GM21390 (cell line): ENCODE measurements at regions not wholly inside any gene's neighbourhood (a gene's known extent, or its start where the extent isn't known, plus 50 kb on each side); places are given as distances from the start of the nearest gene placed in this dataset.

Experiments
- ATAC-seq: cut with Tn5 transposase; IDR thresholded peaks from one replicate; pipeline ENCODE4 v1.9.1; 2021; ENCODE audit not compliant: unreplicated experiment

DNA sequence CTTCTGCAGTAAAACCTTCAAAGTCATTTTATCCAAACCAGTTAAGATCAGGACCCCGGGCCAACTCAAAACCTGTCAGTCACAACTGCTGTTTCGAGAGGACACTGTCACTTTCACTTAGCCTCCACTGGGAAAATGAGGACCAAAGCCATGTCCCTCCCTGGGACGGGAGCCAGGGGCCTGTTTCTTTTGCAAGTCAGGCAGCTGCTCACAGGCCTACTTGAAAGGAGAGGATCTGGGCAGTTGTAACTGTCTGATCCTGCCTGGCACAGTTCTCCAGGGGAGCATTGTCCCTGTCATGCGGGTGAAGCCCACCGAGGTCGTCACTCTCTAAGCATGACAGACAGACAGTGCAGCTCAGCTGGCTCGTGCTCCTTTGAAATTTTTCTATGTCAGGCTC is 276.2 kb downstream of the NPIPA8 start:
- ATAC-seq = no peak

DNA sequence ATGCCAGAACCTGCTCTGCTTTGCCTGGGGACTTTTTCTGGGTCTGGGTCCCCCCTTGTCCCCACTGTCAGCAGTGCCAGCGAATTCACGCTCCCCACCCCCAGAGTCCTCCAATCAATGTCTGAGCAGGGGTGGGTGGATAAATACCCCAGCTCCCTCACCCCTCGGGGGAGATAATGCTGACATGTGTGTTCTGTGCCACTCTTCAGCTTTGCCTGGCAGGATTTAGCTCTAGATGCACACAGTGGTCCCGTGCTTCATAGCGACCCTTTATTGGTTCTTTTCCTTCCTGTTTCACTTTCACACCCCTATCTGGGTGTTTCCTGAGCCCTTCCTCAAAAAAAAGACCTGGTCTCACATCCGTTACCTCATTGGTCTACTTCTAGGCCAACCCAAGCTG is 277.0 kb downstream of the NPIPA8 start:
- ATAC-seq = no peak

DNA sequence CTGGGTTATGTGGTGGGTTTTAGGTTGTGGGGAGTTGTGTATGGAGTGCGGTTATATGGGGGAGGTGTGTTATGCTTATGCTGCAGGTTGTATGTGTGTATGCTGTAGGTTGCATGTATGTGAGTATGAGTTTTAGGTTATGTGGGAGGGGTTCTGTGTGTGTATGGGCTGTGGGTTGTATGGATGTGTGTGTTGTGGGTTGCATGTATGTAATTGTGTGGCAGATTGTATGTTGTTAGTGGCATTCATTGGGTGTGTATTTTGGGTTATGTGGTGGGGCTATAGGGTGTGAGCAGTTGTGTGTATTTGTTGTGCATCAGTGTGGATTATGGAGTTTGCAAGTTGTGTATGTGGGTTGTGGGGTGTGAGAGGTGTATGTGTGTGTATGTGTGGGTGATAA is 277.4 kb downstream of the NPIPA8 start:
- no peak for ATAC-seq

DNA sequence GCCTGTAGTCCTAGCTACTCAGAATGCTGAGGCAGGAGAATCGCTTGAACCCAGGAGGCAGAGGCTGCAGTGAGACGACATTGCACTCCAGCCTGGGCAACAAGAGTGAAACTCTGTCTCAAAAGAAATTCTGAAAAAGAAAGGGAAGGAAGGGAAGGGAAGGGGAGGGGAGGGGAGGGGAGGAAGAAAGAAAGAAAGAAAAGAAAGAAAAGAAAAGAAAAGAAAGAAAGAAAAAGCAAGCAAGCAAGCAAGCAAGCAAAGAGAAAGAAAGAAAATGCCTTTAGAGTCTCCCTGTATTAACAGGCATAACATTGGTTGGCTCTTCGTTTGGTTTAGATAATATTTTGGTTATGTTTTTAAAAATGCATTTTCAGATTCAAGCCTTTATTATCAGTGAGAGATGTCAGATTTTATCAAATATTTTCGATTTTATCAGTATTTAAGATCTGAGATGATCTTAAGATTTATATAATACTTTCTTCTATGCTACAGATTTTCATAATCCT is 281.1 kb downstream of the NPIPA8 start:
- ATAC-seq = no peak

DNA sequence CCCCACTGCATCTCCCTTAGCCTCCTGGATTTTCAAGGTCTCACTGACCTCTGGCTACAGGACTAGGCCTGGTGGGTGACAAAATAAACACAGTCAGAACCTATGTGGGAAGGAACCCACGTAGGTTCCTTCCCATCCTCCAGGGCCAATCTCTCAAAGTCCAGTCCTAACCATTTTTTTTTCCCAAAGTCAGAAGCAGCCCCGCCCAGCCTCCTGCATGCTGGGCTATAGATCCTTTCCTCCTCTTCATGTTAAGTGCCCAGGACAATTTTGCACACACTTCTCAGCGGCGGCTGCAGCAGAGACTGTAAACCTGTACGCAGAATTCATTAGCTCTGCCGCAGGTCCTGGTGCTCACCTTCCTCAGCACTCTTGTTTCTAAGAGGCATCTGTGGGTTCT is 285.8 kb downstream of the NPIPA8 start:
- ATAC-seq = no peak

DNA sequence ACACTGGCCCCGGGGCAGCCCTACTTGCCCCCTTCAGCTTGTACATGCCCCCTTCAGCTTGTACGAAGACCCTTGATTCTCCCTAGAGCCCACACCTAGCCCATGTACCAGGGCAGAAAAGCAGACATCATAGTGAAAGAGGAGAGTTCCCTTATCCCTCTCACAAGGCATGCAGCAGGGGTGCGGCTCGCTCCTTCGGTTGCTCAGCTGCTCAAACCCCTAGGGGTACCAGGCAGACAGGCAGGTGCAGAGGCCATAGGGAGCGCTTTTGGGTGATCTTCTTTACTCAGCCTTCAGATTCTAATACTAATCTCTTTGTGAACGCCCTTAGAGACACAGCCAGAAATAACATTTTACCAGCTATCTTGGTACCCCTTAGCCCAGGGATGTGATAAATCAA is 286.3 kb downstream of the NPIPA8 start:
- ATAC-seq = no peak

DNA sequence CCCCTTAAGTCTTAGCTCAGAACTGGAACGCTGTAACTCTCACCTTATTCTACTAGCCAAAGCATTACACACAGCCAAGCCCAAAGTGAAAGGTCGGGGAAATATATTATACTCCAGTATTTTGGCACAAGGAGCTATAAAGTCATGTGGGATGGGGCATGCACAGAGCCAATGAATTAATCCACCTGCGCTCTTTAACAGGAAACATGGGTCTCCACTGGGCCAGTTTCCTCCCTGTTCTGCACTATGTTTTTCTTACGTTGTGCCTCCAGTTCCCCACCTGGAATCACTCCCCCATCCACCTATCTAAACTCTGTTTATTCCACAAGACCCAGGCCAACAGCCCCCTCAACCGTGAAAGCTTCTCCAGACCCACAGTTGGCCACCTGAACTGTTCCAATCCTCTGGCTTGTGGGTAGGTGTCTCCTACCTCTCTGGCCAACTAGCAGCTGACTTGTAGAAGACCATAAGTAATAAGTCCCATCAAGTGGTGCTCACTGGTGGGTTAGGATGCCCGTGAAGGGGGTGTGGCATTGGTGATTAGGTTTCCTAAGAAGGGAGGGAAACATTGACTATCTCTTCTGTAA is 286.9 kb downstream of the NPIPA8 start:
- no peak for ATAC-seq

DNA sequence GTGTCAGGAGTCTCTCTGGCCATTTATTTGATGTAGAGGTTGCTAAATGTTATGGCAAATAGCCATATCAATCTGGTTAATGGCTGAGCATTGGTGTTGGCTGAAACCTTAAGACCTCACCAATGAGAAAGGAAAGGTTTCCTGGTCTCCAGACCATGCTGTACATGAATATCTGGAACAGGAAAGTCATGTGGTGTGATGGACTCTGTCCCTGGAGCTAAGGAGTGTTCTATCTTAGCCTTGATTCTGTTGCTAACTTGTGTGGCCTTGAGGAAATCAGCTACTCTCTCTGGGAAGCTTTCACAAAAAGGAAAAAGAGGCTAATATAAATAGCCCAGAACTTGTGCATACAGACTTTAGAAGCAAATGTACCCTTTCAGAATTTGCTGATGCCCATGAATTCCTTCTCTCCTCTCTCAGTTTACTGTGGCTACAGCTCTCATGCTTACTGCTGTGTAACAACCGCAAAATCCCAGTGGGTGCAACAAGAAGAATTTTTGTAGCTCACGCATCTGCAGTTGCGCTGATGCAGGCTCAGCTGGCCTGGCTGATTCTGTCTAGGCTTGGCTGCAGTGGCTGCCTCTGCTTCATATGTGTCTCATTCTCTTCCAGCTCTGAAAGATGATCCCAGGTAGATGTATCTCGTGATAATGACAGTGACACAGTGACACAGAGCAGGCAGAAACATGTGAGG is 287.5 kb downstream of the NPIPA8 start:
- no peak for ATAC-seq

DNA sequence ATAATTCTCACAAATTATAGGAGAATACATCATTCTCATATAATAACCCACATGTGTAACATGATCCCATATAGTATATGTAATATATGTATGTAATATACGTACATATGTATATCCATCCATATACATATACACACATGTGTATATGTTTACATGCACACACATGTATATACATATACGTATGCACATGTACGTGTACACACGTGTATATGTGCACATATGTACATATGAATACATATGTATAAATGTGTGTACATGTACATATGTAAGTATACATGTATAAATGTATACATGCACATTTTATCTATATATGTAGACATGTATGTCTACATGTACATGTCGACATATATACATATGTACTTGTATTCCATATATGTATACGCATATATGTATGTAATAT is 288.8 kb downstream of the NPIPA8 start:
- no peak for ATAC-seq

DNA sequence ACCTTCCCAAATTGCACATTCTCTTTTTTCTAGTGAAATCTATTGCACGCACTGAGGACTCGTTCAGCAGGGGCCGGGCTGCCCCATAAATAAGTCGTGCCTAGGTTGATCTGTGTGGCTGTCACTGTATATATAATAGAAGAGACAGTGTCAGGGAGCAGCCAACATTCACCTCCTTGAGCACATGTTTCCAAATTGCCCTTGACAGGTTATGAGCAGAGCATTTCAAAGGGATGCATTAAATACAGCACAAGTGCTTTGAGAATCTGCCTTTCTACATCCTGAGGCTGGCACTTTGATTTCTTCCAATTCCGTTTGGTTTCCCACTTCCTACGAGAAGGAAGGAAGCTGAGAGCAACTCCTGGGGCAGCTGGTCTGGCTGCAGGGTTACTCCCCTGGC is 291.2 kb downstream of the NPIPA8 start:
- no peak for ATAC-seq

DNA sequence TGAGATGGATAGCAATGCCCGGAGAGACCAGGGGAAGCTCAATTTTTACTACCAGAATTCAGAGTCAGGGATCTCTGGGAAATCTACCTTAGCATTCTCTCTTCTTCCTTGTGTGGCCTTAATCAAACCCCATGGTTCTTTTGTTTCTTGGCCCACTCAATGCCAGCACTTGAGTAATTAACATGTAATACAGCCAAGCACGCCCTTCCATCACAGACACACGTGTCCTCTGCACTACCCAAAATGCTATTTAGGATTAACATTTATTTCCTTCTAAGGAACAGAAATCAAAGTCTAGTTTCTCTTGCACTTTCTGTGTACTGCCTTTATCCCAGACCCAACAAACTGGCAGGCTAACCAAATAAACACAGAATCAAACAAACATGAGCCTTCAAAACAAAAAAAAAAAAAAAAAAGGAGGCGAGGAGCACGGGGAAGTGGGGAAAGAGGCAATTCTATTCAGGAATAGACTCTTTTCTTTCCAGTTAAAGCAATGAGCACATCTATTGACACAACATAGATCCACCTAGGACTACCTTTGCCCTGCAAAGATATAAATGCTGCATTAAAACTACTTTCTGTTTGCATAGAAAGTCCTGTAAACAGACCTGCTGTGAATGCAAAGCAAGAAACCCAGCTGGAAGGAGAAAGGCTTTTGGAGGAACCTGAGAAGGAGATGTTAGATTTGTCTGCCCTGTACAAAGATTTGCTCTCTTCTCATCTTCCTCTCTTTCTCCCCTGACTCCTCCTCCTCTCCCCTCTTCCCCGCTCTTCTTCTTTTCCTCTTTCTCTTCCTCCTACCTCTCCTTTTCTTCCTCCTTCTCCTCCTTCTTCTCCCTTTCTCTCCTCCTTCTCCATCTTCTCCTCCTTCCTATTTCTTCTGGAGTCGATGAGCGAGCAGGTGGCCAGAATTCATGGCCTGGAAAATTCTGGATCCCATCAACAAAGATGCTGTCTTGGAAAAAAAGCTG is 294.4 kb downstream of the NPIPA8 start:
- no peak for ATAC-seq

DNA sequence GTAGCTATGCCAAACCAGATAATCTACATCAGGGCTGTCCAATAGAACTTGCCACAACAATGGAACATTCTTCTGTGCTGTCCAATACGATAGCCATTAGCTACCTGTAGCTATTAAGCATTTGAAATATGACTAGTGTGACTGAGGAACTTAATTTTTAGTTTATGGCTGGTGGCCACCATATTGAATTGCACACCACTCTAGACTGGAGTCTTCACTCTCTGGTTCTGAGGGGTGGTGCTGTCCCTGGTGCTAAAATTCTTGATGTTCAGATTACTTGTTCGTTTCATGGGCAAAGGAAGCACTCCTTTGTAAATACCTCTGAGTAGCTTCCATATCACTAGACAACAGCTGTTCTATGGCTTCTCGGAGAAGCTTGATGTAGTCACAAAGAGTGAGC is 296.6 kb downstream of the NPIPA8 start:
- no peak for ATAC-seq

DNA sequence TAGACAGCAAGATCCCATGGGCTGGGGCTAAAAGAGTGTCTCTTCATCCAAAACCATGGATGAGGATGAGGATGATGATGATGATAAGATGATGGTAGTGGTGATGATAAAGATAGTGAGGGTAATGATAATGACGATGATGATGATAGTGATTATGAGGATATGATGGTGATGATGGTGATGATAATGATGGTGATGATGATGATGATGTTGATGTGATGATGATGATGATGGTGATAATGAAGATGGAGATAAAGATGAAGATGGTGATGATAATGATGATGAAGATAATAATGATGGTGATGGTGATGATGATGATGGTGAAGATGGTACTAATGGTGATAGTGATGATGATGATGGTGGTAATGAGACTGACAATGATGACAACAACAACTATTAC is 299.5 kb downstream of the NPIPA8 start:
- no peak for ATAC-seq

DNA sequence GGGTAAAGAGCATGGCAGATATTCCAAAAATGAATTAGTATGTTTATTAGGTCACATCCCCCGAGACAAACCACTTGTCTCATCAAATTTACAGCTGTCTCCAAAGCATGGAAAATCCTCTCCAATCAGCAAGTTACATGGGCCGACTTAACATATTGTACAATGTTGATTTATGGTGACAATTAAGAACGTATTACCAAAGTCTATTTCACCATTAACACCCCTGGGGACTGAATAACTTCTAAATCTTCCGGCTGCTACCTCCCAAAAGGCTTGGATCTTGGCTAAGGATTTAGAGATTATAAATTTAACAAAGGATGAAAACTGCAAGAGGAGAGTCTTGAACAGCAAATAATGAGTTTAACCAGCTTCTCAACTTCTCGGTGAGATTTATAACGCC is 311.9 kb downstream of the NPIPA8 start:
- no peak for ATAC-seq

DNA sequence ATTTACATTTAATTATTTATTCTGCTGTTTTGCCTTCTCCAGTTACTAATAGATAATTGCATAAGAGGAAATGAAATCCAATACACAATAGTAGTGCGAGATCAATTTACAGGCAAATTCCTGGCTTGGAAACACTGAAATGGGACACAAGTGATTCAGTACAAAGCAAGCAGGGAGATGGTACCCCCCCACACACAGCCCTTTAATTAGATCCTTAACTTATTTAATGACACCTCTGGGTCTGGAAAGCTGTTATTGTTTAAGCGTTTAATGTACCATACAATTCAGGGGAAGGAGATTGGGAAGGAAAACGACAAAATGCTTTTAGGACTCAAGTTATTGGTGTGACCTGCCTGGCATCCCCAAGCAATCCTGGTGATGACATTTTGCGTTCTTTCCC is 318.2 kb downstream of the NPIPA8 start:
- ATAC-seq = no peak

DNA sequence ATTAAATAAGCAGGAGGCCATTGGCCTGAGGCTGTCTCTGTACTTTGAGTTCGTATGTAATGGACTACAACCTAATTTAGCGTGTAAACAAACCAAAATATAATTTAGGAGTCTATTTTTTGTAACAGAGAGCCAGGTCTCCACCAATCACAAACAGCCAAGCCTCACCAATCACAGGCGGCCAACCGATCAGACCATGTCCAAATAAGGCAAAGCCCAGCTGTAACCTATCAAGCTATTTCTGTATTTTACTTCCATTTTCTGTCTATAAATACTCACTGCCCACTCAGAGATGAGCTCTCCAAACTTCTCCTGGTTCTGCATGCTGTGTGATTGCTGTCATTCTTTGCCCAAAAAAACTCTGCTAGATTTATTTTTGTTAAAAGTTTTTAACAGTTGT is 322.7 kb downstream of the NPIPA8 start:
- ATAC-seq = no peak

DNA sequence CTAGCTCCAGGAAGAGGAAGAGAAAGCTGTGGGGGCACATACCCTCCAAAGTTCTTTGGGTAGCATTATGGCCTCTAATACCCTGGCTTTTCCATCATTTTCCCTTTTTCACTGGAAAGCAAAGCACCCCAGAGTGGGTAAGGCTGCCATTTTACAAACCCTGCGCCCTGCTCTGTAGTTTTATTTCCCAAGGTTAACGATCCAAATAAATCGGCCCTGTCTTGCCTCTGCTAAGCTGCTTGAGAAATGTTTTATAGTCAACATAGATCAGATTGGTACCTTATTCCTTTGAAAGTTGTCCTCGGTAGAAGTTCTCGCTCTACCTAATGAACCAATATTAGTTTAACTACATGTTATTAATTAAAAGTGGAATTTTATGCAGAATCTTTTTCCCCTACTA is 328.2 kb downstream of the NPIPA8 start:
- ATAC-seq = no peak

DNA sequence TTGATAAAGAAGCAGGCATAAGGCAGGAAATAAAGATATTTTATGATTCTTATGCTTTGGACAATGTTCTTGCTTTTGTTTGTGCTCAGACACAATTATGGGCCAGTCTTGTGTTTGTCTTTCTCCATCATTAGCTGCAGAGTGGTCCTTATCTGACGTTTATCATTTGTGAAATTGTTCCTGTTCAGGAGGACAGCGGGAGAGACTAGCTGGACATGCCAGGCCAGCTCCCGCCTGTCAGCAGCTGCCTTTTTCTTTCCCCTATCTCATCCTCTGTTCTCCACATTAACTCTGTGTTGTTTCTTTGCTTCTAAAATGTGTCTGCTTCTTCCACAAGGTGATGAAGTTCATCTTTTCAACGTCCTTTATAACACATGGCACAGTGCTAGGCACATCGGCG is 333.5 kb downstream of the NPIPA8 start:
- no peak for ATAC-seq

DNA sequence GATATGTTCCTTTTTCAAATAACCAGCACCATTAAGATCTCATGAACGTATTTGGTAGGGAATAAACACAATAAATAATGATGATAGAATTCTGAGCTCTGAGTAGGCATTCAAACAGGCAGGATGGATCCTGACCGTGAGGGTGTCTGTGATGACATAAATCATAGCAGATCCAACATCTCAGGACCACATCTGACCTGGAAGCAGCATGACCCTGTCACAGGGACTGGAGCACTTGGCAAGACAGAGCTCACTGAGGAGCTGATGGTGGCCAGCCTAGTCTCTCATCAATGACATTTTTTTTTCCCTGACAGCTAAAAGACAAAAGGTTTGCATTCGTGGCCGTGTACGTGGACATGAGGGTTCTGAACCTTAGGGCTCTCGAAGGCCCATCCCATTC is 337.5 kb downstream of the NPIPA8 start:
- ATAC-seq = no peak

DNA sequence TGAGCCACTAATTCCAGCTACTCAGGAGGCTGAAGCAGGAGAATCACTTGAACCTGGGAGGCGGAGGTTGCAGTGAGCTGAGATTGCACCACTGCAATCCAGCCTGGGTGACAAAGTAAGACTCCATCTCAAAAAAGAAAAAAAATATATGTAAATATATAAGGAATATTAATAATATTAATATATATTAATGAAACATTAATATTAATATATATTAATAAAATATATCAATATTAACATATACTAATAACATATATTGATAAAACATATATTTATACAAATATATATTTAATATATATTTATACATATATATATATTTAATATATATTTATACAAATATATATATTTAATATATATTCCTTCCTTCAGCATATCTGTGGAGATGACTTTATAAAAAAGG is 338.0 kb downstream of the NPIPA8 start:
- ATAC-seq = no peak

DNA sequence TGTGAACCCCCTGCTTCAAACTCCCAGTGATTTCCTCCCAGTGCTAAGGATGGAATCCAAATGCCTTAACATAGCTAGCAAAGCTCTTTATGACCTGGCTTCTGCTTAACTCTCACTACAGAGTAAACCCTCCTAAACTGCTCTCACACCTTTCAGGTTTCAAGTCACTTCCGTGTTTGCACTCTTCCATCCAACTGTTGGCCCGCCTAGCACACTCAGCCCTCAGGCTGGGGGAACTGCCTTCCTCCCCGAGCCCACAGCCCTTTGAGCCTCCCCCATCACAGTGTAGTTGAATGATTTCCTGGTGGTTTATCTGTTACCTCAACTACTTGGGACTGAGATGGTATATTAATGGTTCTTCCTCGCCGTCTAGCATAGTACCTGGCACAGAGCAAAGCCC is 342.5 kb downstream of the NPIPA8 start:
- no peak for ATAC-seq

DNA sequence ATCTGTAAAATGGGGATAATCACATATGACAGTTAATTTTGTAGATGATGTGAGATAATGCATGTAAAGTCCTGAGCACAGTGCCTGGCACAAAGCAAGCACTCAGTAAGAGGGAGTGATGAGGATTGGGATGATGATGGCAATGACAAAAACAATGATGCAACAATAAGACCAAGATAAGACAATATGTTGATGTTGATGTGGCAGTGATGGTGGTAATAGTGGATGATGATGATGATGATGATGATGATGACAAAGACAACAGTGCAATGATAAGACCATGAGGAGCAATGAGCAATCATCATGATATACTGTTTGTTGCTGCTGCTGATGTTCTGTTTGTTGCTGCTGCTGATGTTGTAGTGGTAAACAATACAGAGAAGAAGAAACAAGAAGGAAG is 344.1 kb downstream of the NPIPA8 start:
- ATAC-seq = no peak
